ENCODE measurements at regions not wholly inside any gene's neighbourhood (a gene's known extent, or its start where the extent isn't known, plus 50 kb on each side); places are given as distances from the start of the nearest gene placed in this dataset.

DNA sequence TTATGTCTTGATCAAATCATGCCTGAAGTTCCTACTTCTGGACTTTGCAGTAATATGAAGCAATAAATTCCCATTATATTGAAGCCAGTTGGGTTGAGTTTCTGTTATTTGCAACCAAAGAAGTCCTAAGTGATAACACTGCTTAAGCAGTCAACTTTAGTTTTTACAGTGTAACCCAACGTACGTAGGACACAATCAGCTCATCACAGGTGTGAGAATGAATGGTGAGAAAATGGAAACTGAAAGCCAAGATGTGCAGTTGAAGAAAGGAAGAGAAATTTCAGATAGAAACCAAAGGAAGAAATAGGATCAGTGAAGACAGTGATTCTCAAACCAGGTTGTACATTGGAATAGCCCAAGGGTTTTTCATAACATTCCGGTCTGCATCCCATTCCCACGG, 211.4 kb upstream of the ZFP64 start:
- no peaks in the 10 kb centered on the region for H3K9me1 ChIP-seq (ENCODE audit: insufficient read depth, low read length)
- DNase-seq (no peak), ATAC-seq (ENCODE audit: low read depth) (no peak)
- BruUV-seq (replicated peaks): no TSS peak
- CTCF ChIA-PET: no interaction called here
- no peak overlapping the region for H3K9ac ChIP-seq (ENCODE audit: low read depth, low read length)
- H4K8ac ChIP-seq (ENCODE audit: low read depth in 2 of 2, low read length in 2 of 2): no peak overlapping the region
- in situ Hi-C loops (cut with MboI; ENCODE audit: low sequenced_read_pairs): no loop called here
- no peak overlapping the region for H3K4me3 ChIP-seq (ENCODE audit: insufficient read depth, low read depth, low read length)
- no peak overlapping the region for H3K18ac ChIP-seq (ENCODE audit: low read depth, low read length)
- H3K4me2 ChIP-seq (ENCODE audit: low read depth, low read length): no peak overlapping the region
- no peaks in the 10 kb centered on the region for H4K20me1 ChIP-seq (ENCODE audit: insufficient read depth, low read length)
- no peaks in the 10 kb centered on the region for H3K4me1 ChIP-seq (ENCODE audit: control insufficient read depth, insufficient read depth, low read length)
- no peak overlapping the region for H2AK5ac ChIP-seq (ENCODE audit: low read depth, low read length)
- H3K4ac ChIP-seq (ENCODE audit: low read depth, low read length): no peak overlapping the region
- H3K23ac ChIP-seq (ENCODE audit: low read depth, low read length): no peak overlapping the region
- H3K14ac ChIP-seq (replicated peaks; ENCODE audit: low read depth, low read length): no peak overlapping the region
- WGBS, 2 experiments (ENCODE audit: extremely low coverage in 2 of 2, insufficient read length in 1 of 2): 93% methylated on average over 2 of the region's 4 CpGs; no CpG with 5 or more reads in 1 of the 2 experiments
- H3K36me3 ChIP-seq (ENCODE audit: control insufficient read depth, insufficient read depth, low read length): no peaks in the 10 kb centered on the region
- no peaks in the 10 kb centered on the region for H3K79me1 ChIP-seq (ENCODE audit: low read depth in 1 of 2, low read length in 2 of 2)
- TF ChIP-seq RAD21 (IDR thresholded peaks at IDR 0.05; ENCODE audit: low read length) (no peak), RFX5 (IDR thresholded peaks at IDR 0.05; ENCODE audit: low read depth, low read length) (no peak), SMC3 (IDR thresholded peaks at IDR 0.05; ENCODE audit: low read depth, low read length) (no peak), MAZ (IDR thresholded peaks at IDR 0.05; ENCODE audit: borderline replicate concordance, low read depth, low read length) (no peak), ELK1 (IDR thresholded peaks at IDR 0.05; ENCODE audit: borderline replicate concordance, low read depth, low read length) (no peak), USF2 (IDR thresholded peaks at IDR 0.05; ENCODE audit: low read depth, low read length) (no peak), CTCF (conservative IDR thresholded peaks at IDR 0.05; ENCODE audit: low read depth, low read length) (no peak), CHD1 (IDR thresholded peaks at IDR 0.05; ENCODE audit: low read depth, low read length) (no peak), NFE2L2 (IDR thresholded peaks at IDR 0.05; ENCODE audit: low read depth, low read length) (no peak), RCOR1 (IDR thresholded peaks at IDR 0.05; ENCODE audit: insufficient replicate concordance, low read length) (no peak), BHLHE40 (IDR thresholded peaks at IDR 0.05; ENCODE audit: low read depth, low read length) (no peak), MXI1 (IDR thresholded peaks at IDR 0.05; ENCODE audit: borderline replicate concordance, low read depth, low read length) (no peak), MAFK (IDR thresholded peaks at IDR 0.05; ENCODE audit: low read depth, low read length) (no peak), CEBPB (IDR thresholded peaks at IDR 0.05; ENCODE audit: low read depth, low read length) (no peak), FOS (IDR thresholded peaks at IDR 0.05; ENCODE audit: low read depth, low read length) (no peak), POLR2A (IDR thresholded peaks at IDR 0.05; ENCODE audit: low read depth, low read length) (no peak)
- H4K91ac ChIP-seq (ENCODE audit: insufficient read depth, low read depth, low read length): no peak overlapping the region
- no peak overlapping the region for H2BK20ac ChIP-seq (ENCODE audit: low read depth, low read length)
- no peaks in the 10 kb centered on the region for H3K9me3 ChIP-seq (ENCODE audit: control insufficient read depth, insufficient read depth, low read length)
- no peak overlapping the region for H3K56ac ChIP-seq (ENCODE audit: extremely low read depth, insufficient read depth, low read length)
- no peaks in the 10 kb centered on the region; the same call in 1 of the 2 replicates for H3K27me3 ChIP-seq (ENCODE audit: control insufficient read depth, insufficient read depth, low read length)
- dilution Hi-C loops (cut with HindIII; ENCODE audit: low sequenced_read_pairs, unreplicated experiment): no loop called here
- POLR2A ChIA-PET (ENCODE audit: unreplicated experiment): no interaction called here
- H2BK120ac ChIP-seq (ENCODE audit: low read depth, low read length): no peak overlapping the region
- H2BK15ac ChIP-seq (ENCODE audit: low read depth, low read length): no peak overlapping the region
- H2AFZ ChIP-seq (replicated peaks; ENCODE audit: low read length, poor library complexity): no peak overlapping the region
- intact Hi-C loops (cut with micrococcal nuclease): no loop called here
- no peak overlapping the region for H3K27ac ChIP-seq (ENCODE audit: insufficient read depth, low read length)
- no peak overlapping the region for H2AK9ac ChIP-seq (replicated peaks; ENCODE audit: low read depth, low read length, poor library complexity)
- H4K5ac ChIP-seq (ENCODE audit: low read depth, low read length): no peak overlapping the region
- no peak overlapping the region for H2BK5ac ChIP-seq (ENCODE audit: low read depth, low read length, poor library complexity, severe bottlenecking)

All from IMR-90 (cell line).